ENCODE measurements at regions not wholly inside any gene's neighbourhood (a gene's known extent, or its start where the extent isn't known, plus 50 kb on each side); places are given as distances from the start of the nearest gene placed in this dataset.

GRCh38 chr6:128630213-128630612 lies 109.8 kb upstream of the PTPRK start:
- TF ChIP-seq CTCF (IDR thresholded peaks at IDR 0.05; ENCODE audit: borderline replicate concordance, control extremely low read depth, extremely low read depth, insufficient read depth, missing control alignments) = no peak
- DNase-seq (ENCODE audit: low spot score) = no peak

DNA sequence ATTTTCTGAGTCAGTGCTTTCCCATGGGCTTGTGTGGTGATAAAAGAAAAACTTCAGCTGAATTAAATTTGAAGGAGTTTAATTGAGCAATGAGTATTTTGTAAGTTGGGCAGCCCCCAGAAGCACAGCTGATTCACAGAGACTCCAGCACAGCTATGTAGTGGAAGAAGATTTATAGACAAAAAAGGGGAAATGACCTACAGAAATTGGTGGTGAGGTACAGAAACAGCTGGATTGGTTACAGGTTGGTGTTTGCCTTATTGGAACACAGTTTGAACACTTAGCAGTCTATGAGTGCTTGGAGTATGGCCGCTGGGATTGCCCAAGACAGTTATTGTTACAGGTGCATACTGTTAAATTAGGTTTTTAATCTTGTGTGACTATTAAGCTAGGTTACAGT lies 96.9 kb upstream of the PTPRK start:
- in situ Hi-C loops (cut with MboI; ENCODE audit: low sequenced_read_pairs, unreplicated experiment) = no loop called here
- DNase-seq (ENCODE audit: low spot score) = no peak
- TF ChIP-seq CTCF (IDR thresholded peaks at IDR 0.05; ENCODE audit: borderline replicate concordance, control extremely low read depth, extremely low read depth, insufficient read depth, missing control alignments) = no peak

More at GRCh38 chr6:128630213-128630612, 109.8 kb upstream of the PTPRK start:
- in situ Hi-C loops (cut with MboI; ENCODE audit: low sequenced_read_pairs, unreplicated experiment) = no loop called here

DNA sequence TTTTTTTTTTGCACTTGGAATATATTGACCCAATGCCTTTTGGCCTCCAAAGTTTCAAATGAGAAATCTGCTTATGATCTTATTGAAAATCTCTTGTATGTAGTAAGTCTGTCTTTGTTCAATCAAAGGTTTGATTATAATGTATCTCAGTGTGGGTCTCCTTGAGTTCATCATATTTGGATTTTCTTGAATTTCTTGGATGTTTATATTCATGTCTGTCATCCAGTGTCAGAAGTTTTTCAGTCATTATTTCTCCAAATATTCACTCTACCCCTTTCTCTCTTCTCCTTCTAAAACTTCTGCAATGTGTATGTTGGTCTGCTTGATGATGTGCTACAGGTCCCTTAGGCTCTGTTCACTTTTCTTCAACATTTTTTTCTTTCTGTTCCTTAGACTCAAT lies 95.9 kb upstream of the PTPRK start:
- TF ChIP-seq CTCF (IDR thresholded peaks at IDR 0.05; ENCODE audit: borderline replicate concordance, control extremely low read depth, extremely low read depth, insufficient read depth, missing control alignments) = no peak
- no peak for DNase-seq (ENCODE audit: low spot score)
- in situ Hi-C loops (cut with MboI; ENCODE audit: low sequenced_read_pairs, unreplicated experiment) = no loop called here

DNA sequence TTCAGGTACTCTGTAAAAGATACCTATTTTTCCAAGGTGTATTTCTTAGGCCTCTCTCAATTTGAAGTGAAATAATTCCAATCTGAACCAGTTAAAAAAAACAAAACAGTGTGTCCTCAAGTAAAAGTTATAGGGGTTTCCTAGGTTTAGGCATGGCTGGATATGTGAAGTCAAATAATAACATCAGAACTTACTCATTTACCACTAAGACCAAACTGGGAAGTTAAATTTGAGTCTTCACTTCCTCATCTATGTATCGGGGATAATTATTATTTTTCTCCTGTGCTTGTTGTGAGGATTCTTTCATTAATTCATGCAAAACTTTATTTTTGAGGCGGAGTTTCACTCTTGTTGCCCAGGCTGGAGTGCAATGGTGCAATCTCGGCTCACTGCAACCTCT lies 86.2 kb upstream of the PTPRK start:
- in situ Hi-C loops (cut with MboI; ENCODE audit: low sequenced_read_pairs, unreplicated experiment) = no loop called here
- no peak for DNase-seq (ENCODE audit: low spot score)
- no peak for TF ChIP-seq CTCF (IDR thresholded peaks at IDR 0.05; ENCODE audit: borderline replicate concordance, control extremely low read depth, extremely low read depth, insufficient read depth, missing control alignments)

- DNase-seq (ENCODE audit: low spot score) = no peak
- TF ChIP-seq CTCF (IDR thresholded peaks at IDR 0.05; ENCODE audit: borderline replicate concordance, control extremely low read depth, extremely low read depth, insufficient read depth, missing control alignments) = no peak
- in situ Hi-C loops (cut with MboI; ENCODE audit: low sequenced_read_pairs, unreplicated experiment) = no loop called here
These were observed 85.6 kb upstream of the PTPRK start for GRCh38 chr6:128605961-128606360.

DNA sequence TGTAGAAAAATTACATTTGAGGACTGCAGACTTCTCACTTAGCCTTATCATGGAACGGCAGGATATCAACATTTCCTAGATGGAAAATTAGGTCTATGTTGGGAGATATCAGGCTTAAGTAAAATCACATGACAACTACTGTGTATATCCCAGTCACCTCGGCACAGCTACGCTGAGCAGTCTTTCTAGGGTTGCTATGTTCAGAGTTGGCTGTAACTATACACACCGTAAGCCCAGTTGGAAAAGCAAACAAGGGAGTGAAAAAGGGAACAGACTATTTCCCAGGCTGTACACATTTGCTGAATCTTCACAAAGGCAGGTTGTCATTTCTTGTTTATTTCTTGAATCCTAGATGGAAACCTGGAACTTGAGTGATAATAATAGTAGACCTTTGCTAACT lies 80.7 kb upstream of the PTPRK start:
- in situ Hi-C loops (cut with MboI; ENCODE audit: low sequenced_read_pairs, unreplicated experiment) = no loop called here
- DNase-seq (ENCODE audit: low spot score) = no peak
- no peak for TF ChIP-seq CTCF (IDR thresholded peaks at IDR 0.05; ENCODE audit: borderline replicate concordance, control extremely low read depth, extremely low read depth, insufficient read depth, missing control alignments)

GRCh38 chr6:128600397-128600951 lies 80.1 kb upstream of the PTPRK start:
- in situ Hi-C loops (cut with MboI; ENCODE audit: low sequenced_read_pairs, unreplicated experiment) = no loop called here
- TF ChIP-seq CTCF (IDR thresholded peaks at IDR 0.05; ENCODE audit: borderline replicate concordance, control extremely low read depth, extremely low read depth, insufficient read depth, missing control alignments) = no peak
- no peak for DNase-seq (ENCODE audit: low spot score)

Measured in GM13976 (cell line).